Upper lobe of right lung (tissue), 1 donor: ENCODE measurements at regions not wholly inside any gene's neighbourhood (a gene's known extent, or its start where the extent isn't known, plus 50 kb on each side); places are given as distances from the start of the nearest gene placed in this dataset.

ENCODE experiments used
- ATAC-seq: fragments of 200-7000 bp; cut with Tn5 transposase; one replicate; pipeline ENCODE4 v1.9.1; 2020; ENCODE audit warnings: mild to moderate bottlenecking, moderate library complexity
- DNase-seq: peaks from one replicate; pipeline ENCODE4 v3.0.0-alpha.2; 2020
- H3K27ac ChIP-seq: fragments of 200-600 bp; one replicate; pipeline ENCODE4 v1.8.0; 2022
- H3K27me3 ChIP-seq: fragments of 200-600 bp; one replicate; pipeline ENCODE4 v1.8.0; 2022; ENCODE audit warnings: mild to moderate bottlenecking
- H3K36me3 ChIP-seq: fragments of 200-600 bp; one replicate; pipeline ENCODE4 v1.8.0; 2022
- H3K4me1 ChIP-seq: fragments of 200-600 bp; one replicate; pipeline ENCODE4 v1.8.0; 2022
- H3K4me3 ChIP-seq: fragments of 200-600 bp; one replicate; pipeline ENCODE4 v1.8.0; 2022; ENCODE audit warnings: mild to moderate bottlenecking
- H3K9me3 ChIP-seq: fragments of 200-600 bp; one replicate; pipeline ENCODE4 v1.8.0; 2022
- CTCF ChIP-seq: fragments of 200-600 bp; IDR thresholded peaks from one replicate; pipeline ENCODE4 v1.8.0; 2022; ENCODE audit warnings: antibody characterized with exemption
- intact Hi-C: fragments of 100-400 bp; cut with DNase I; formaldehyde crosslinking; loops from one replicate; pipeline ENCODE4 v1.11.0; 2022
- donor health status: DM: no; HTN: yes; CAD: no; lungs with severe emphysema.

DNA sequence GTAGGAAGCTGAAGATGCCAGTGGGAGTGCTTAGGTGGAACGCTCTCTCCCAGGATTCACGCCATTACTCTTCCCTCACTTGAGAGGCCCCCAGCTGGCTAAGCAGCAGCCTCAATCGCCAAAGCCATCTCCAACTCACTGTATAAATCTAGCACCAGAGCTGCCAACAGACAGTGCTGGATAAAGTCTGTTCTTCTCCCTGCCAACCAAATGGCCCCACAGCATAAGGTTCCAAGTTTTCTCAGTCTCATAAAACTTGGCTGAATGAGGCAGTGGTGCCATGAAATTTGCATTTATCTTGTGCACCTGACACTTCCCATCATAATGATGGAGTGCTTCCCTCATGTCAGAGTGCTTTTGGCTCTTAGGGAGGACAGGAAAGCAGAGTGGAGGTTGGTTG is 428.2 kb upstream of the ETAA1 start:
- H3K27ac ChIP-seq, result no peak overlapping the region
- ATAC-seq, result no peak
- DNase-seq, result no peak
- no peaks in the 10 kb centered on the region for H3K4me1 ChIP-seq
- H3K9me3 ChIP-seq, result no peaks in the 10 kb centered on the region
- H3K27me3 ChIP-seq, result no peaks in the 10 kb centered on the region
- intact Hi-C loops, result no loop called here
- H3K36me3 ChIP-seq, result no peaks in the 10 kb centered on the region
- no peak overlapping the region for H3K4me3 ChIP-seq
- no peak for TF ChIP-seq CTCF

- H3K27me3 ChIP-seq, result no peaks in the 10 kb centered on the region
- no peak overlapping the region for H3K4me3 ChIP-seq
- TF ChIP-seq CTCF, result no peak
- H3K27ac ChIP-seq, result no peak overlapping the region
- H3K36me3 ChIP-seq, result no peaks in the 10 kb centered on the region
- intact Hi-C loops, result no loop called here
- DNase-seq (no peak), ATAC-seq (no peak)
- no peaks in the 10 kb centered on the region for H3K4me1 ChIP-seq
- H3K9me3 ChIP-seq, result no peaks in the 10 kb centered on the region
Measured at GRCh38 chr2:66981074-66981473, 416.1 kb upstream of the ETAA1 start.

- Histone ChIP-seq H3K36me3 (no peaks in the 10 kb centered on the region), H3K4me3 (no peak overlapping the region), H3K27ac (no peak overlapping the region), H3K4me1 (no peaks in the 10 kb centered on the region), H3K9me3 (no peaks in the 10 kb centered on the region), H3K27me3 (no peaks in the 10 kb centered on the region)
- no peak for DNase-seq
- TF ChIP-seq CTCF, result no peak
- peak; percentile 48 for ATAC-seq
- intact Hi-C loops, result no loop called here
Measured at GRCh38 chr2:66982766-66983165, 414.4 kb upstream of the ETAA1 start.

DNA sequence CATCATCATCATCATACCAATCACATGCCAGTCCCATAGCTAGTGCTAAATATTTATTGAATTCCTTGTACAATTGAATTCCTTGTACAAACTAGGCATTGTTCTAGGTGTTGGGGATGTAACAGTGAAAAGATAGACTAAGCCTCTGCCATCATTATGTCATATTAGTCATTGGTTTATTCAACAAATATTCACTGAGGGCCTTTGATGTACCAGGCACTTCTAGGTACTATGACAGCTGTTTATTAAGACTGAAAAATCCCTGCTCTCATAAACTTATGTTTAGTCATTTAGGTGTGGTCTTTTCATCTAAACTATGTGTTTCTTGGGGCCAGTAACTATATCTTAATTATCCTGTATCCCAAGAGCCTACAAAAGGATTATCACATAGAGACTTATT is 412.3 kb upstream of the ETAA1 start:
- H3K4me1 ChIP-seq, result no peaks in the 10 kb centered on the region
- no peak overlapping the region for H3K4me3 ChIP-seq
- no peaks in the 10 kb centered on the region for H3K27me3 ChIP-seq
- no peak for DNase-seq
- no peak for ATAC-seq
- H3K36me3 ChIP-seq, result no peaks in the 10 kb centered on the region
- intact Hi-C loops, result no loop called here
- no peak for TF ChIP-seq CTCF
- H3K9me3 ChIP-seq, result no peaks in the 10 kb centered on the region
- no peak overlapping the region for H3K27ac ChIP-seq

GRCh38 chr2:66985906-66986305 is 411.2 kb upstream of the ETAA1 start:
- intact Hi-C loops, result no loop called here
- Histone ChIP-seq H3K27ac (no peak overlapping the region), H3K4me1 (no peaks in the 10 kb centered on the region), H3K9me3 (no peaks in the 10 kb centered on the region), H3K36me3 (no peaks in the 10 kb centered on the region), H3K27me3 (no peaks in the 10 kb centered on the region), H3K4me3 (no peak overlapping the region)
- no peak for TF ChIP-seq CTCF
- DNase-seq (no peak), ATAC-seq (no peak)

DNA sequence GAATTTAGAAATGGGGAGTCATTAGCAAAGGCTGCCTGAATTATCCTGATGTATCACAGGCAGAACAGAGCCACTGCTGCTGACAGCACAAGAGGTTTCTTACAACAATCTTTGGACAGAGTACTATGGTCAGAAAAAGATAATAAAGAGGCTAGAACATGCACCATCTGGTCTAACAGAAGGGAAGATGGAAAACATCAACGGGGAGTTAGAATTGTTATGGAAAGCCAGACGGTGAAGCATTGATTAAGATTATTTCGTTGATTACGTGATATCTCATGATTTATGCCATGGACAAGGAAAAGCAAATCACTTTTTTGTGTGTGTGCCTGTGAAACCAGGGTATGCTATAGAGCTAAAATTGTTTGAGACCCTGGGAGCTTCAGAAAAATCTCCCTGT is 409.4 kb upstream of the ETAA1 start:
- ATAC-seq (no peak), DNase-seq (no peak)
- H3K36me3 ChIP-seq, result no peaks in the 10 kb centered on the region
- no peak for TF ChIP-seq CTCF
- intact Hi-C loops, result no loop called here
- H3K4me1 ChIP-seq, result no peaks in the 10 kb centered on the region
- H3K27ac ChIP-seq, result no peak overlapping the region
- H3K4me3 ChIP-seq, result no peak overlapping the region
- H3K9me3 ChIP-seq, result no peaks in the 10 kb centered on the region
- no peaks in the 10 kb centered on the region for H3K27me3 ChIP-seq
